Right lobe of liver (tissue), 4 donors: ENCODE measurements at regions not wholly inside any gene's neighbourhood (a gene's known extent, or its start where the extent isn't known, plus 50 kb on each side); places are given as distances from the start of the nearest gene placed in this dataset.

Source experiments
- POLR2A ChIP-seq: fragments of 450-650 bp; IDR thresholded peaks from one replicate; pipeline ENCODE4 v1.6.1; 2017; ENCODE audit warnings: antibody characterized with exemption, mild to moderate bottlenecking
- TF ChIP-seq, protein P1 (sequence below), 4 donors: fragments of 200-600 bp in 3 of 4; fragments of 450-650 bp in 1 of 4; IDR thresholded peaks; one replicate each; pipeline versions ENCODE4 v1.5.1 to v1.8.0; 2016 to 2022; ENCODE audit warnings: antibody characterized with exemption in 4 of 4, mild to moderate bottlenecking in 2 of 4
- donor health status: DM: no; HTN: no; CAD: no.
- donor health status: DM: no; HTN: no; CAD: no.
- donor health status: DM: no; HTN: yes; CAD: no.

DNA sequence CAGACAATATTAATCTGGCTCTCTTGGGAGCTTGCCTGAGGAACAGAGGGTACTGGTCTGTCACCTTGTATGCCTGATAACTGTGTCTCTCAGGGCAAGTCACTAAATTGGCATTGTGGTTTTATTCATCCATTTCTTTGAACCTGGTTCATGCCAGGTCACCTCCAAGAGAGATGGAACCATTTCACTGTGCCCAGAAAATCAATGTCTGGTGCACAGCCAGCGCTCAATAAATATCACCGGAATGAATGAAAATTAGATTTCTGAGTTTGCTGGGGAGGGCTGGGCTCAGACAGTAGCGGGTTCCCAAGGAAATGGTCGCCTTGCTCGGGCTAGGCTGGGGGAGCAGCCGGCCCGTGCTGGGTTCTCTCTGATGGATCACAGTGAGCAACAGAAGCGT lies 64.1 kb upstream of the BAIAP2L1 start:
- TF ChIP-seq, protein P1, sequence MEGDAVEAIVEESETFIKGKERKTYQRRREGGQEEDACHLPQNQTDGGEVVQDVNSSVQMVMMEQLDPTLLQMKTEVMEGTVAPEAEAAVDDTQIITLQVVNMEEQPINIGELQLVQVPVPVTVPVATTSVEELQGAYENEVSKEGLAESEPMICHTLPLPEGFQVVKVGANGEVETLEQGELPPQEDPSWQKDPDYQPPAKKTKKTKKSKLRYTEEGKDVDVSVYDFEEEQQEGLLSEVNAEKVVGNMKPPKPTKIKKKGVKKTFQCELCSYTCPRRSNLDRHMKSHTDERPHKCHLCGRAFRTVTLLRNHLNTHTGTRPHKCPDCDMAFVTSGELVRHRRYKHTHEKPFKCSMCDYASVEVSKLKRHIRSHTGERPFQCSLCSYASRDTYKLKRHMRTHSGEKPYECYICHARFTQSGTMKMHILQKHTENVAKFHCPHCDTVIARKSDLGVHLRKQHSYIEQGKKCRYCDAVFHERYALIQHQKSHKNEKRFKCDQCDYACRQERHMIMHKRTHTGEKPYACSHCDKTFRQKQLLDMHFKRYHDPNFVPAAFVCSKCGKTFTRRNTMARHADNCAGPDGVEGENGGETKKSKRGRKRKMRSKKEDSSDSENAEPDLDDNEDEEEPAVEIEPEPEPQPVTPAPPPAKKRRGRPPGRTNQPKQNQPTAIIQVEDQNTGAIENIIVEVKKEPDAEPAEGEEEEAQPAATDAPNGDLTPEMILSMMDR (IDR thresholded peaks at IDR 0.05) = no peak
- no peak for TF ChIP-seq POLR2A
